ENCODE measurements at regions not wholly inside any gene's neighbourhood (a gene's known extent, or its start where the extent isn't known, plus 50 kb on each side); places are given as distances from the start of the nearest gene placed in this dataset.

DNA sequence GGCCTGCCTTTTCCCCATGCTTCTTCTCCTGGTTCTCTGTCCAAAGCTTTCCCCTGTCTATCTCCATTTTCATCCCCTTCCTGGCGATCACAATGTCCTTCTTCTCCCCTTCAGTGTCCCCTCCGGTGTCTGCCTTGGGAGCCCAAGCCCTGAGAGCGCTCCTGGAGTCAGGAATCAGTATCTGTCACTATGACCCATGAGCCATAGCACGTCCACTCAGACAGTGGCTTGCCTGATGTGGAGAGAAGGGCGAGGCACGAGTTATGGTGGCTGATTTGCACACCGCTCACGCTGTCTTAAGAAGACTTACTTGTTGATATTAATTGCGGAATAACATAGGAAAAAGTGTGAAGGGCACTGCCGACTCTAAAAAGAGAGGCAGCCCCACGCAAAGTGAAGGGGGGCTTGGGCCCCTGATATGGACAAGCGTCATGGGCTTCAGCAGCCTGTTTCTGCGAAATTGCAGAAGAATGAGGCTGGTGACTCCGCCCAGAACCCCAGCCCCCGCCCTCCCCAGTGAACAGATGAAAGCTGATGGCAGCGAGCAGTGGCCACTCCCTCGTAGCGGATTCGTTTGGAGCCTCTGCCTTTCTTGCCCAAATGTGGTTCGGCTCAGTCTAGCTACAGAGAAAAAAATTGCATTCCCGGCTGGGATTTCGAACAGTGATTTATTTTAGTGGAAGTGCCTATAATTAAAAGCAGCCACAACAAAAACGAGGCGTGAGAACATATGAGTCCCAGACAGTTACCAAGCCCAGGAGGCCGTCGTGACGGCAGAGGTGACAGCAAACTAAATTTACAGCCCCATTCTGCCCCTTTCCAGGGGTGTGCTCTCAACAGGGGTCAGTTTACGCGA is 149.8 kb downstream of the ICE1 start:
- H3K27me3 ChIP-seq: no peaks in the 10 kb centered on the region
- peak overlapping the region in 1 of 3 donors; percentile 48 for H3K27ac ChIP-seq
- 72 to 79% methylated on average over 29 of the region's 29 CpGs for WGBS, 2 donors
- H3K4me1 ChIP-seq: peaks cover 0 to 10% of the 10 kb centered on the region in 2 donors
- intact Hi-C loops (cut with DNase I): no loop called here
- peak; percentile 7 to 13 for DNase-seq
- no peaks in the 10 kb centered on the region for H3K36me3 ChIP-seq
- TF ChIP-seq POLR2A (IDR thresholded peaks at IDR 0.05) (no peak), CTCF (IDR thresholded peaks at IDR 0.05) (no peak)
- no peak overlapping the region for H3K4me3 ChIP-seq (replicated peaks in 1 of 3)
- no peaks in the 10 kb centered on the region for H3K9me3 ChIP-seq

- DNase-seq: no peak
- WGBS, 2 donors: 93 to 96% methylated on average over 5 to 6 of the region's 8 CpGs
- Histone ChIP-seq H3K4me1 (peaks cover 0 to 10% of the 10 kb centered on the region in 2 donors), H3K9me3 (no peaks in the 10 kb centered on the region), H3K4me3 (replicated peaks in 1 of 3) (no peak overlapping the region), H3K27me3 (no peaks in the 10 kb centered on the region), H3K27ac (no peak overlapping the region), H3K36me3 (no peaks in the 10 kb centered on the region)
- TF ChIP-seq POLR2A (IDR thresholded peaks at IDR 0.05): no peak
- TF ChIP-seq CTCF (IDR thresholded peaks at IDR 0.05): no peak
- intact Hi-C loops (cut with DNase I): no loop called here
Measured at GRCh38 chr5:5570646-5571045, 148.2 kb downstream of the ICE1 start.

DNA sequence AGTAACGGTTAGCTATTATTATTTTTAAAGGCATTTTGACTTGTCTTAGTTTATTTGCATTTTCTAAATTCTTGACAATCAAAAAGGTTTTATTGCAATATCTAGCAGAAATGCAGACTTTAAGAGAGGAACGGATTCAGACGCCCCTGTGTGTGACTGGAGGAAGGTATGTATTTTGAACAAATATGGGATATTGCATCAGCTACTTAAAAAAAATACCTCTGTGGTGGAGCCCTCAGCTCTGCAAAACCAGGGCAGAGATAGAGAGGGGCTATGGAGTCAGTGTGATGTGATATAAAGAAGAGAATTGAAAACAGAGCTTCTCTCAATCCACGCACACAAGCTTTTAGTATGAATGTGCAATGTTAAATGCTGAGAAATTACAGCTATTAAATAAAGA is 142.4 kb downstream of the ICE1 start:
- DNase-seq: no peak
- Histone ChIP-seq H3K9me3 (no peaks in the 10 kb centered on the region), H3K27ac (no peak overlapping the region), H3K4me1 (no peaks in the 10 kb centered on the region), H3K27me3 (no peaks in the 10 kb centered on the region), H3K4me3 (replicated peaks in 1 of 3) (no peak overlapping the region), H3K36me3 (no peaks in the 10 kb centered on the region)
- TF ChIP-seq POLR2A (IDR thresholded peaks at IDR 0.05): no peak
- no peak for TF ChIP-seq CTCF (IDR thresholded peaks at IDR 0.05)
- intact Hi-C loops (cut with DNase I): no loop called here
- 95% methylated on average over 4 of the region's 4 CpGs for WGBS, 2 donors

DNA sequence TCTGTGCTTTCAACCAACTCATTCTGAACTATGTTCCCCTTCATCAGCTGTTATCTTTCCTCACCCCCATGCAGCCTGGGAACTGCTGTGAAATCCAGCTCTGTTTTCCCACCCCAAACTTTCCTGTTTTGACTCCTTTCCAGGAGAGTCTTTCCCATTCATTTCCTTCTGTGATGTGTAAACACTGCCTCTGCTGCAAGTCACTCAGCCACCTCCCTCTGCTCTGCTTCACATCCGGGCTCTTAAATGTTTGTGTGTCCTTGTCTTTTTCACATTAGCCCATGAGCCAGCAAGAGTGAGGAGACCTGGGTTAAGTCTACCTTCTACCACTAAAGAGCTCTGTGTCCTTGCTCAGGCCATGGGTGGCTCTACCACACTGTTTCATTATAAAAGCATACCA is 137.5 kb downstream of the ICE1 start:
- no peak for DNase-seq
- no peak overlapping the region for H3K27ac ChIP-seq
- no peaks in the 10 kb centered on the region for H3K36me3 ChIP-seq
- 9 to 23% methylated on average over 1 of the region's 1 CpG for WGBS, 2 donors
- no peaks in the 10 kb centered on the region for H3K27me3 ChIP-seq
- H3K4me1 ChIP-seq: no peaks in the 10 kb centered on the region
- intact Hi-C loops (cut with DNase I): no loop called here
- H3K9me3 ChIP-seq: no peaks in the 10 kb centered on the region
- TF ChIP-seq CTCF (IDR thresholded peaks at IDR 0.05): no peak
- TF ChIP-seq POLR2A (IDR thresholded peaks at IDR 0.05): no peak
- no peak overlapping the region for H3K4me3 ChIP-seq (replicated peaks in 1 of 3)

Measured in thyroid gland (tissue), 4 donors.